OCI-LY3 (cell line): ENCODE measurements at regions not wholly inside any gene's neighbourhood (a gene's known extent, or its start where the extent isn't known, plus 50 kb on each side); places are given as distances from the start of the nearest gene placed in this dataset.

Experiments used
- H2AFZ ChIP-seq: fragments of 200-600, 300-600 bp; shearing (Covaris generic); 2 replicates; pipeline ENCODE4 v1.6.0; 2014; ENCODE audit warnings: antibody characterized with exemption, low read depth, low read length
- H3K27ac ChIP-seq: fragments of 200-600, 300-600 bp; sonication (generic); 2 replicates; pipeline ENCODE4 v1.5.1; 2014; ENCODE audit warnings: mild to moderate bottlenecking, low read length, moderate library complexity, mixed read lengths
- H3K27me3 ChIP-seq: fragments of 200-600, 300-600 bp; sonication (generic); 2 replicates; pipeline ENCODE4 v1.6.1; 2014; ENCODE audit warnings: low read depth, low read length, mixed read lengths
- H3K36me3 ChIP-seq: fragments of 200-600, 300-600 bp; sonication (generic); replicated peaks from 2 replicates; pipeline ENCODE3; 2014; ENCODE audit warnings: low read depth, low read length, mixed read lengths
- H3K4me1 ChIP-seq: fragments of 300-600, 200-600 bp; sonication (generic); 2 replicates; pipeline ENCODE4 v1.6.1; 2014; ENCODE audit warnings: low read length, mixed read lengths
- H3K4me2 ChIP-seq: fragments of 200-600, 300-600 bp; sonication (generic); 2 replicates; pipeline ENCODE4 v1.6.1; 2014; ENCODE audit warnings: low read length, mixed read lengths
- H3K4me3 ChIP-seq: fragments of 300-600, 200-600 bp; sonication (generic); 2 replicates; pipeline ENCODE4 v1.5.1; 2014; ENCODE audit warnings: antibody characterized with exemption, mild to moderate bottlenecking, low read length, moderate library complexity
- H3K79me2 ChIP-seq: fragments of 300-600, 200-600 bp; shearing (Covaris generic); 2 replicates; pipeline ENCODE4 v1.6.1; 2014; ENCODE audit warnings: mild to moderate bottlenecking, low read length, mixed read lengths
- H3K9ac ChIP-seq: fragments of 300-600, 200-600 bp; shearing (Covaris generic); 2 replicates; pipeline ENCODE4 v1.6.0; 2014; ENCODE audit warnings: mild to moderate bottlenecking, low read length, moderate library complexity
- H3K9me3 ChIP-seq: fragments of 200-600, 300-600 bp; shearing (Covaris generic); 2 replicates; pipeline ENCODE4 v1.6.1; 2014; ENCODE audit warnings: low read length, mixed read lengths; ENCODE audit not compliant: insufficient read depth
- H4K20me1 ChIP-seq: fragments of 200-600, 300-600 bp; sonication (generic); 2 replicates; pipeline ENCODE4 v1.6.1; 2016; ENCODE audit warnings: low read length, mixed read lengths; ENCODE audit not compliant: insufficient read depth
- EZH2phosphoT487 ChIP-seq: fragments of 200-600 bp; shearing (Covaris generic); IDR thresholded peaks from 2 replicates; pipeline ENCODE4 v1.6.1; 2018; ENCODE audit warnings: antibody characterized with exemption, mixed run types, low read depth
- TF ChIP-seq, protein P1 (sequence below): fragments of 200-600, 300-600 bp; sonication (generic); IDR thresholded peaks from 2 replicates; pipeline ENCODE4 v1.5.1; 2014; ENCODE audit warnings: antibody characterized with exemption, low read length, low read depth

DNA sequence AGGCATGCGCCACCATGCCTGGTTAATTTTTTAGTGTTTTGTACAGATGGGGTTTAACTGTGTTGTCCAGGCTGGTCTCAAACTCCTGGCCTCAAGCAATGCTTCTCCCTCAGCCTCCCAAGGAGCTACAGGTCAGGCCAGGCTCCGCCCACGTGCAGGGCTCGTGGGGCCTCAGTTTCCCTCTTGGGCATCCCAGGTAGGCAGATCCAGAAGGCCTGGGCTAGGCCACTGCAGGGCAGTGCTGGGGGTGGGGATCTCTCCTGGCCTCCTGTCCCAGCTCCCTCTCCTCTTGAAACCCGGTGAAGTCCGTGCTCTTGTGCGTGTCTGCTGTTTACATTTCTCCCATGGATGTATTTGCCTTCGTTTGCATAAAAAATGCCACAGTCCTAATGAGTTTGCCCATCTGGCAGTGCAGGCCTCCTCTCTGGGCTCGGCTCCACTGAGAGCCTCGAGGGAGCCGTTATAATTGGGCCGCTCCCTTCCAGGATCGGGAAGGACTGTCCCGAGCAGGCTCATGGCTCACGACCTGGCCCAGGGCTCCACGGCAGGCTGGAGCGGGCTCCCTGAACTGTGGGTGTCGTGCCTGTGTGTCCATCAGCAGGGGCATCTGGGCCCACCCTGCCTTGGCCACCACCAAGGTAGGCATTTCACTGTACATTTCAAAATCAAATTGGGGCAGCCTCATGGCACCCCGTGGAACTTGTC lies 52.6 kb upstream of the RUFY1 start:
- no peak for TF ChIP-seq EZH2phosphoT487
- TF ChIP-seq, protein P1, sequence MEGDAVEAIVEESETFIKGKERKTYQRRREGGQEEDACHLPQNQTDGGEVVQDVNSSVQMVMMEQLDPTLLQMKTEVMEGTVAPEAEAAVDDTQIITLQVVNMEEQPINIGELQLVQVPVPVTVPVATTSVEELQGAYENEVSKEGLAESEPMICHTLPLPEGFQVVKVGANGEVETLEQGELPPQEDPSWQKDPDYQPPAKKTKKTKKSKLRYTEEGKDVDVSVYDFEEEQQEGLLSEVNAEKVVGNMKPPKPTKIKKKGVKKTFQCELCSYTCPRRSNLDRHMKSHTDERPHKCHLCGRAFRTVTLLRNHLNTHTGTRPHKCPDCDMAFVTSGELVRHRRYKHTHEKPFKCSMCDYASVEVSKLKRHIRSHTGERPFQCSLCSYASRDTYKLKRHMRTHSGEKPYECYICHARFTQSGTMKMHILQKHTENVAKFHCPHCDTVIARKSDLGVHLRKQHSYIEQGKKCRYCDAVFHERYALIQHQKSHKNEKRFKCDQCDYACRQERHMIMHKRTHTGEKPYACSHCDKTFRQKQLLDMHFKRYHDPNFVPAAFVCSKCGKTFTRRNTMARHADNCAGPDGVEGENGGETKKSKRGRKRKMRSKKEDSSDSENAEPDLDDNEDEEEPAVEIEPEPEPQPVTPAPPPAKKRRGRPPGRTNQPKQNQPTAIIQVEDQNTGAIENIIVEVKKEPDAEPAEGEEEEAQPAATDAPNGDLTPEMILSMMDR, result no peak
- H3K27ac ChIP-seq, result no peak overlapping the region
- H3K4me2 ChIP-seq, result no peak overlapping the region
- no peaks in the 10 kb centered on the region for H3K9me3 ChIP-seq
- H3K27me3 ChIP-seq, result peaks cover 4% of the 10 kb centered on the region; the same call in 1 of the 2 replicates
- no peaks in the 10 kb centered on the region for H4K20me1 ChIP-seq
- H3K4me1 ChIP-seq, result peaks cover 3% of the 10 kb centered on the region; the same call in 1 of the 2 replicates
- no peak overlapping the region for H2AFZ ChIP-seq
- H3K79me2 ChIP-seq, result no peaks in the 10 kb centered on the region
- no peaks in the 10 kb centered on the region for H3K36me3 ChIP-seq
- no peak overlapping the region for H3K9ac ChIP-seq
- H3K4me3 ChIP-seq, result no peak overlapping the region

DNA sequence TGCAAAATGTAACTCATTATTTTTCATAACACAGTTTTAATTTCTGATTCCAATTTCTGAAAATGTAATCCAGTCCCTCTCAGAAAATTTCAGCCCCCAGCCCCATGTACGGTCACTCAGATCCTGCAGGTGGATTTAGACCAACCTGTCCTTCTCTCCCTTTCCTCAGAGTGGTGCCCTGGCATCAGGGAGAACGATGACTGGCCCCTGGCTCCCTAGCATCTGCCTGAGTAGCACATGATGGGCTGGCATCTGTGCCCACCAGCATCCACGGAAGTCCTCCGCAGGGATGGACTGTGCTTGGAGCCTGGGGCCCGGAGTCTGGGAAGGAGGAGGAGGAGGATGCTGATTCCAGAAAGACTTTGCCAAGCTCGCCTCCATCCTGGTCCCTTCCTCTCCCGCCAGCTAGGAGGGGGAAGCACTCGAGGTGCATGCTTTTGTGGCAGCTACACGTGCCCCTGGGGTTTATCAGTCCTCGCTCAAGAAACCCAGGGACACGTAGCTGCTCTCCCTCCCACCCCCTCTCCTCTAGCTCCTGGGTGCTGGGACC lies 54.4 kb upstream of the RUFY1 start:
- no peak for TF ChIP-seq EZH2phosphoT487
- TF ChIP-seq, protein P1, result peak; percentile 43
- Histone ChIP-seq H3K27me3 (peaks cover 4% of the 10 kb centered on the region; the same call in 1 of the 2 replicates), H2AFZ (no peak overlapping the region), H3K9me3 (no peaks in the 10 kb centered on the region), H3K36me3 (no peaks in the 10 kb centered on the region), H3K4me3 (no peak overlapping the region), H4K20me1 (no peaks in the 10 kb centered on the region), H3K27ac (no peak overlapping the region), H3K4me1 (peaks cover 3% of the 10 kb centered on the region; the same call in 1 of the 2 replicates), H3K4me2 (no peak overlapping the region), H3K79me2 (no peaks in the 10 kb centered on the region), H3K9ac (no peak overlapping the region)

DNA sequence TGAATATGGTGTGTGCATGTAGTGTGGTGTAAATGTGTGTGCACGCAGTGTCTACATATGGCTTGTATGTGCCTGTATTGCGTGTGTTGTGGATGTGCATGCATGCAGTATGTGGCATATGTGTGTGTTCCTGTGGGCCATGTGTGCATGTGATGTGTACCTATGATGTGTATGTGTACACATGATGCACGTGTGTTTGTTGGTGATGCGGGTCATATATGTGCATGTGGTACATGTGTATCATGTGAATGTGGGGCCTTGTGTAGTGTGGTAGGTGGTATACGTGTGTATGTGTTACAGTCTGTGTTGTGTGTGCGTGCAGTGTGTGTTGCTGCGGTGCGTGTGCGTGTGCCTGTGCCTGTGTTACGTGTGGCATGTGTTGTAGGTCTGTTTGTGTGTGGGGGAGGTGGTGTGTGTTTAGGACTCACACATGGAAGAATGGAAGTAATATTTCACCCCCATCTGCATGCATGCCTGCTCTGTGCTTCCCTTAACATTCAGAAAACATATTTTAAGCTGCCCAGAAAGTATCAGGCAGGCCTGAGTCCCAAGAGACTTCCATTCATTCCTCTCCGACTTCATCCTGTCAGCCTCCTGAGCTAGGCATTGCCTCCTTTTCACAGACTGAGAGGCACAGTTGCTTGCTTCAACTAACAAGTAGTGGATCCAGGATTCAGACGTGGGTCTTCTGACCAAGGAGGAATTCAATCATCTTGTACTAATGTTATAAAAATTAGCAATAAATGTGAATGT lies 55.4 kb upstream of the RUFY1 start:
- no peaks in the 10 kb centered on the region for H3K9me3 ChIP-seq
- no peaks in the 10 kb centered on the region for H3K36me3 ChIP-seq
- no peak for TF ChIP-seq EZH2phosphoT487

DNA sequence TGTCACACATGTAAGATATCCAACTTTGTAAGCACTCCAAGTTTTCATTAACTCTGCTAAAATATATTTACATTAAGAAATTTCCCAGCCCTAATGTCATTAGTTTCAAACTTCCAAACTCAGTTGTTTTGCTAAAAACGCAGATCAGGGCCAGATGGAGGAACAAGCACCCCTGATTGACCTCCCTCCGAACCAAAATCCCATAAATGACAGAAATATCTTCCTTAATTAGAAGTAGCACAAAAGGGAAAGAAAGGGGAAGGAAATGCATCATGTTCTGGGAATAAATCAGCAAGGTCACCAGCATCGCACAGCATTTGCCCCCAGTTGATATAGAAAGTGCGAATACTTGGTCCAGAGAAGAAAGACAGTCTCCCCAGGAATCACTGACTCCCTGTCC lies 61.4 kb upstream of the RUFY1 start:
- no peaks in the 10 kb centered on the region for H3K4me1 ChIP-seq
- no peak for TF ChIP-seq EZH2phosphoT487
- TF ChIP-seq, protein P1, result no peak
- no peak overlapping the region for H3K4me3 ChIP-seq
- no peaks in the 10 kb centered on the region for H3K9me3 ChIP-seq
- no peak overlapping the region for H3K9ac ChIP-seq
- no peak overlapping the region for H2AFZ ChIP-seq
- no peak overlapping the region for H3K4me2 ChIP-seq
- no peaks in the 10 kb centered on the region for H3K36me3 ChIP-seq
- H3K79me2 ChIP-seq, result no peaks in the 10 kb centered on the region
- H3K27ac ChIP-seq, result no peak overlapping the region
- H3K27me3 ChIP-seq, result no peaks in the 10 kb centered on the region
- H4K20me1 ChIP-seq, result no peaks in the 10 kb centered on the region

More for the DNA sequence above, 55.4 kb upstream of the RUFY1 start:
- H3K4me3 ChIP-seq, result no peak overlapping the region
- no peak overlapping the region for H3K4me2 ChIP-seq
- H3K4me1 ChIP-seq, result no peaks in the 10 kb centered on the region
- H3K27ac ChIP-seq, result no peak overlapping the region
- no peaks in the 10 kb centered on the region for H4K20me1 ChIP-seq
- H3K27me3 ChIP-seq, result peaks cover 4% of the 10 kb centered on the region; the same call in 1 of the 2 replicates
- H3K79me2 ChIP-seq, result no peaks in the 10 kb centered on the region
- H2AFZ ChIP-seq, result no peak overlapping the region
- no peak overlapping the region for H3K9ac ChIP-seq
